Cardiac muscle cell (in vitro differentiated cells and primary cell): ENCODE measurements at regions not wholly inside any gene's neighbourhood (a gene's known extent, or its start where the extent isn't known, plus 50 kb on each side); places are given as distances from the start of the nearest gene placed in this dataset.
A peak's percentile ranks its signal among the peaks of the same experiment; 100 is the strongest.

Experiments used
- DNase-seq, 2 donors: peaks; one replicate each; pipeline versions ENCODE4 v3.0.0 to v3.0.0-alpha.2; 2010 to 2017; ENCODE audit warnings: low read depth in 1 of 2, low spot score in 1 of 2
- H3K27ac ChIP-seq: fragments of 200-600 bp; sonication (generic); 2 replicates; pipeline ENCODE4 v1.5.1; 2016
- H3K27me3 ChIP-seq: fragments of 200-600 bp; sonication (generic); 2 replicates; pipeline ENCODE4 v1.6.0; 2016; ENCODE audit warnings: control low read depth
- H3K36me3 ChIP-seq: fragments of 200-600 bp; sonication (generic); 2 replicates; pipeline ENCODE4 v1.5.1; 2016; ENCODE audit warnings: control low read depth
- H3K4me1 ChIP-seq: fragments of 200-600 bp; sonication (generic); 2 replicates; pipeline ENCODE4 v1.8.1; 2017; ENCODE audit warnings: low read depth, mild to moderate bottlenecking, mixed run types
- H3K4me3 ChIP-seq: fragments of 200-600 bp; sonication (generic); 2 replicates; pipeline ENCODE4 v1.5.1; 2016; ENCODE audit warnings: mild to moderate bottlenecking
- H3K9me3 ChIP-seq: fragments of 200-600 bp; sonication (generic); 2 replicates; pipeline ENCODE4 v1.5.1; 2017; ENCODE audit warnings: low read depth, mild to moderate bottlenecking, control low read depth
- TF ChIP-seq, protein P1 (sequence below): IDR thresholded peaks from 2 replicates; pipeline ENCODE4 v1.5.1; 2012; ENCODE audit warnings: low read depth, mild to moderate bottlenecking, low read length

DNA sequence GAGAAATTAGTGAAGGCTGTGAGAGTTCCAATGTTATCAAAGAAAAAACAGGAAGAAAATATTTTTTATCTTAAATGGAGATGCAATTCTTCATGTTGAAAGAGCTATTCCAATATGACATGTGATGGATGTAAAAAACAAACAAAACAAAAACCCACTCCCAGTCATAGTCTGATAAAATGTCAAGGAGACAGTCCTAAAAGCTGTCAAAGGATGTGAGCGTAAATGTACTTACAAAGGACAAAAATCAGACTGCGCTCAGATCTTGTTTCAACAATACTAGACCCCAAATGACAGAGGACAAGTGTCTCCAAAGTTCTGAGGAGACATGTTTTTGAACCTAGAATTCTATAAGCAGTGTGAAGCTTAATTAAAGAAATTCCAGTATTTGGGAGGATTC lies 265.8 kb downstream of the PLPP3 start:
- Histone ChIP-seq H3K27ac (no peak overlapping the region), H3K4me3 (no peak overlapping the region), H3K36me3 (no peaks in the 10 kb centered on the region)

DNA sequence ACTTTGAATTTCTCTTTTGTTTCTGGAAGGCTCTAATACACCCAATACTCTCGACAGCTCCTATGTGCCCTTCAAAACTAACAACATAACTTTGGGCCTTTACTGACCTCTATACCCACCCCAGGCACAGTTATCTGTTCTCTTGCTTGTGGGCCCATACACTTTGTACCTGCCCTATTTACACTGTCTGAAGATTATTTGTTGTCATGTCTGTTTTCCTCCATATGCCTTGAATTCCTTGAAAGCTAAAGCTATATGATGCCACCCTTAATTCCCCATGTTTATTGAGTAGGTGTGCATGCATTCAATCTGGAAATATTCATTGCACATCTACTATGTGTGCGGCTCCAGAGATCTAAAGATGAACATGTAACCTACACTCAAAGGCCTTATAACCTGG lies 267.6 kb downstream of the PLPP3 start:
- no peak overlapping the region for H3K4me3 ChIP-seq
- no peaks in the 10 kb centered on the region for H3K36me3 ChIP-seq
- H3K27ac ChIP-seq: no peak overlapping the region
- H3K9me3 ChIP-seq: no peaks in the 10 kb centered on the region
- no peak for DNase-seq
- H3K27me3 ChIP-seq: no peaks in the 10 kb centered on the region
- TF ChIP-seq, protein P1, sequence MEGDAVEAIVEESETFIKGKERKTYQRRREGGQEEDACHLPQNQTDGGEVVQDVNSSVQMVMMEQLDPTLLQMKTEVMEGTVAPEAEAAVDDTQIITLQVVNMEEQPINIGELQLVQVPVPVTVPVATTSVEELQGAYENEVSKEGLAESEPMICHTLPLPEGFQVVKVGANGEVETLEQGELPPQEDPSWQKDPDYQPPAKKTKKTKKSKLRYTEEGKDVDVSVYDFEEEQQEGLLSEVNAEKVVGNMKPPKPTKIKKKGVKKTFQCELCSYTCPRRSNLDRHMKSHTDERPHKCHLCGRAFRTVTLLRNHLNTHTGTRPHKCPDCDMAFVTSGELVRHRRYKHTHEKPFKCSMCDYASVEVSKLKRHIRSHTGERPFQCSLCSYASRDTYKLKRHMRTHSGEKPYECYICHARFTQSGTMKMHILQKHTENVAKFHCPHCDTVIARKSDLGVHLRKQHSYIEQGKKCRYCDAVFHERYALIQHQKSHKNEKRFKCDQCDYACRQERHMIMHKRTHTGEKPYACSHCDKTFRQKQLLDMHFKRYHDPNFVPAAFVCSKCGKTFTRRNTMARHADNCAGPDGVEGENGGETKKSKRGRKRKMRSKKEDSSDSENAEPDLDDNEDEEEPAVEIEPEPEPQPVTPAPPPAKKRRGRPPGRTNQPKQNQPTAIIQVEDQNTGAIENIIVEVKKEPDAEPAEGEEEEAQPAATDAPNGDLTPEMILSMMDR: no peak
- H3K4me1 ChIP-seq: peaks cover 13% of the 10 kb centered on the region

More for the DNA sequence above, 265.8 kb downstream of the PLPP3 start:
- no peak for DNase-seq
- no peaks in the 10 kb centered on the region for H3K9me3 ChIP-seq
- no peaks in the 10 kb centered on the region for H3K27me3 ChIP-seq
- TF ChIP-seq, protein P1: no peak
- peaks cover 17% of the 10 kb centered on the region for H3K4me1 ChIP-seq

DNA sequence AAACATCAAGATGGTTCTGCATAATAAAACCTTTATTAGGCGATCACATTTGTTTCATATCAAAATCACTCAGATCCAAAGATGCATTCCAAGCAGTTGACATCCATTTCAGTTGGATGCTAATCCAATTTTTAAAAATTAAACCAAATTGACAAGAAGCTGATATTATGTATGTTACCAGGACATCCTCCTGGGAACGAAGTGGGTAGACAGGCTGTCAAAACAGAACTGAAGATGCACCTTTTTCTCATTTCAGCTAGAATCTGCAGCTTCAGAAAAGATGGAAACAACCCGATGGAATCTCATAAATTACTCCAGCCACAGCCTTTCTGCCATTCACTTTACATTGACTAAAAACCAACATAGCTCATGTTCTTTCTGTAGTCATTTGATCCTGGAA lies 268.4 kb downstream of the PLPP3 start:
- Histone ChIP-seq H3K36me3 (no peaks in the 10 kb centered on the region), H3K4me1 (peaks cover 5% of the 10 kb centered on the region), H3K27me3 (no peaks in the 10 kb centered on the region), H3K9me3 (no peaks in the 10 kb centered on the region), H3K4me3 (no peak overlapping the region), H3K27ac (no peak overlapping the region)
- no peak for DNase-seq
- TF ChIP-seq, protein P1: no peak

DNA sequence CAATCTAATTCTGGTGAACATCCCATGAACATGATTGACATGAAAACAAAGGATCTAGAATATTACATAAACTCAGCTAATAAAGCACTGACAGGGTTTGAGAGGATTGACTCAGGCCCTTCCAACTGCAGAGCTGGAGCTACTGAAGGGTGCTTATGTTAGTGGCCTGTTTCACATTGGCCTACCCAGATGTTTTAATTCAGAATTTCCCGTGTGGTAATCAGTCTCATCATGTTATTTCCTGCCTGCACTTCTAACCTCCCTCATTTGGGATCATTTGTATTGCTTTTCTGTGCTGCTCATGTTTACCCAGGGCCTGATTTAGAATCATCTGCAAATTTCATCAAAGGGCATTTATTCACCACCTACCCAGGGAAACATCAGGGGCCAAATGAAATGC lies 270.3 kb downstream of the PLPP3 start:
- DNase-seq: no peak
- Histone ChIP-seq H3K4me3 (no peak overlapping the region), H3K9me3 (no peaks in the 10 kb centered on the region), H3K27me3 (no peaks in the 10 kb centered on the region), H3K36me3 (no peaks in the 10 kb centered on the region), H3K4me1 (peaks cover 17% of the 10 kb centered on the region), H3K27ac (no peak overlapping the region)
- TF ChIP-seq, protein P1: no peak

DNA sequence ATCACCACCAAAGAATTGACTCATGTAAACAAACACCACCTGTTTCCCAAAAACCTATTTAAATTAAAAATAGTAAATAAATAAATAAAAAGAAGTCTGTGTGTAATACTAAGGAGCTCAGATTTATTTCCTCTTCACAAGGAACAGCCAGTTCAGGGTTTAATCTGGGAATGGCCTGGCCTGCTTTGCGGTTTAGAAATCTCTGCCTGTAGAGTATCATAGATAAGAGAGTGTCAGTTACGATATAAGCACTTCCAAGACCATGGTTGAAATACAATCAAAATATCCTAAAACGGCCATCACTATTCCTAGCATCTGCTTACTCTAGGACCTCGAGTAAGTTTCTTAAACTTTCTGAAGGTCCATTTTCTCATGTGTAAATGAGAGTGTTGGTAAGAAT lies 274.4 kb downstream of the PLPP3 start:
- Histone ChIP-seq H3K9me3 (no peaks in the 10 kb centered on the region), H3K4me1 (peaks cover 27% of the 10 kb centered on the region), H3K27ac (peak overlapping the region; percentile 64), H3K27me3 (no peaks in the 10 kb centered on the region), H3K36me3 (no peaks in the 10 kb centered on the region), H3K4me3 (no peak overlapping the region)
- DNase-seq: peak; percentile 40 to 88
- TF ChIP-seq, protein P1: no peak

DNA sequence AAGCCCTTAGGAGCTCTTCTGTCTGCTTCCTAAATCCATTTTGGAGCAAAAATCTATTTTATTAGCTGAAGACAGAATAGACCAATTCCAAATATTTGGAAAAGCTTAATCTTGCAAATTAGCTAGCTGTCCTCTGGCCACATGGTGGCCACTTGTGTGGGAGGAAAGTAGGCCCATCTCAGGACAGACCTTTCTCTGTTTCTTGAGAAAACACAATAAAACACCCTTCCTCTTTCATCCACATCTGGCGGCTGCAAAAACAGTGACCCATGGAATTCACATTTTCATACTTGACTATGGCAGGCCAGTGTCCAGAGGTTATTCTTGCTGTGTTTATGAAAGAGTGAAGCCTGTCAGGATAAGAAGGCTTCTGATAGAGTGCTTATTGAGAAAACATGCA lies 275.6 kb downstream of the PLPP3 start:
- Histone ChIP-seq H3K36me3 (no peaks in the 10 kb centered on the region), H3K9me3 (no peaks in the 10 kb centered on the region), H3K27me3 (no peaks in the 10 kb centered on the region), H3K4me1 (peaks cover 27% of the 10 kb centered on the region), H3K27ac (peak overlapping the region; percentile 64), H3K4me3 (no peak overlapping the region)
- no peak for DNase-seq
- TF ChIP-seq, protein P1: no peak
